ENCODE measurements at regions not wholly inside any gene's neighbourhood (a gene's known extent, or its start where the extent isn't known, plus 50 kb on each side); places are given as distances from the start of the nearest gene placed in this dataset.

GRCh38 chr10:62907470-62908212 lies 91.5 kb upstream of the EGR2 start:
- H3K4me1 Mint-ChIP-seq (ENCODE audit: unreplicated experiment) = no peaks in the 10 kb centered on the region
- no peak overlapping the region for H3K4me3 Mint-ChIP-seq (ENCODE audit: unreplicated experiment)
- no peaks in the 10 kb centered on the region for H3K9me3 Mint-ChIP-seq (ENCODE audit: unreplicated experiment)

GRCh38 chr10:62904281-62904875 lies 88.2 kb upstream of the EGR2 start:
- no peaks in the 10 kb centered on the region for H3K9me3 Mint-ChIP-seq (ENCODE audit: unreplicated experiment)
- DNase-seq (ENCODE audit: extremely low spot score, unreplicated experiment) = no peak
- H3K4me3 Mint-ChIP-seq (ENCODE audit: unreplicated experiment) = no peak overlapping the region
- no peaks in the 10 kb centered on the region for H3K4me1 Mint-ChIP-seq (ENCODE audit: unreplicated experiment)
- H3K27me3 Mint-ChIP-seq (ENCODE audit: unreplicated experiment) = peaks cover 38% of the 10 kb centered on the region
- H3K27ac Mint-ChIP-seq (ENCODE audit: unreplicated experiment) = no peak overlapping the region
- no peaks in the 10 kb centered on the region for H3K36me3 Mint-ChIP-seq (ENCODE audit: unreplicated experiment)
- no peak for TF ChIP-seq CTCF (IDR thresholded peaks at IDR 0.05)

More at GRCh38 chr10:62907470-62908212, 91.5 kb upstream of the EGR2 start:
- DNase-seq (ENCODE audit: extremely low spot score, unreplicated experiment) = no peak
- Mint-ChIP-seq H3K27me3 (ENCODE audit: unreplicated experiment) (peaks cover 38% of the 10 kb centered on the region), H3K27ac (ENCODE audit: unreplicated experiment) (no peak overlapping the region), H3K36me3 (ENCODE audit: unreplicated experiment) (no peaks in the 10 kb centered on the region)
- TF ChIP-seq CTCF (IDR thresholded peaks at IDR 0.05) = no peak

GRCh38 chr10:62903828-62904227 lies 87.7 kb upstream of the EGR2 start:
- Mint-ChIP-seq H3K27ac (ENCODE audit: unreplicated experiment) (no peak overlapping the region), H3K4me3 (ENCODE audit: unreplicated experiment) (no peak overlapping the region), H3K27me3 (ENCODE audit: unreplicated experiment) (peaks cover 35% of the 10 kb centered on the region), H3K36me3 (ENCODE audit: unreplicated experiment) (no peaks in the 10 kb centered on the region), H3K9me3 (ENCODE audit: unreplicated experiment) (no peaks in the 10 kb centered on the region), H3K4me1 (ENCODE audit: unreplicated experiment) (no peaks in the 10 kb centered on the region)
- DNase-seq (ENCODE audit: extremely low spot score, unreplicated experiment) = no peak
- TF ChIP-seq CTCF (IDR thresholded peaks at IDR 0.05) = no peak

GRCh38 chr10:62900829-62901571 lies 84.8 kb upstream of the EGR2 start:
- no peak for TF ChIP-seq CTCF (IDR thresholded peaks at IDR 0.05)
- H3K27ac Mint-ChIP-seq (ENCODE audit: unreplicated experiment) = no peak overlapping the region
- peaks cover 24% of the 10 kb centered on the region for H3K27me3 Mint-ChIP-seq (ENCODE audit: unreplicated experiment)
- H3K4me3 Mint-ChIP-seq (ENCODE audit: unreplicated experiment) = no peak overlapping the region
- DNase-seq (ENCODE audit: extremely low spot score, unreplicated experiment) = no peak
- no peaks in the 10 kb centered on the region for H3K9me3 Mint-ChIP-seq (ENCODE audit: unreplicated experiment)
- H3K36me3 Mint-ChIP-seq (ENCODE audit: unreplicated experiment) = no peaks in the 10 kb centered on the region
- H3K4me1 Mint-ChIP-seq (ENCODE audit: unreplicated experiment) = no peaks in the 10 kb centered on the region

GRCh38 chr10:62899311-62899710 lies 83.1 kb upstream of the EGR2 start:
- TF ChIP-seq CTCF (IDR thresholded peaks at IDR 0.05) = no peak
- DNase-seq (ENCODE audit: extremely low spot score, unreplicated experiment) = no peak
- Mint-ChIP-seq H3K4me1 (ENCODE audit: unreplicated experiment) (no peaks in the 10 kb centered on the region), H3K9me3 (ENCODE audit: unreplicated experiment) (no peaks in the 10 kb centered on the region), H3K27ac (ENCODE audit: unreplicated experiment) (no peak overlapping the region), H3K36me3 (ENCODE audit: unreplicated experiment) (no peaks in the 10 kb centered on the region), H3K4me3 (ENCODE audit: unreplicated experiment) (no peak overlapping the region), H3K27me3 (ENCODE audit: unreplicated experiment) (peaks cover 11% of the 10 kb centered on the region)

Measured in osteocyte (in vitro differentiated cells).